Ishikawa (cell line): ENCODE measurements at regions not wholly inside any gene's neighbourhood (a gene's known extent, or its start where the extent isn't known, plus 50 kb on each side); places are given as distances from the start of the nearest gene placed in this dataset.

Experiments used
- CEBPB ChIP-seq: IDR thresholded peaks from 2 replicates; pipeline ENCODE4 v1.6.1; 2012
- CREB1 ChIP-seq: IDR thresholded peaks from 2 replicates; pipeline ENCODE4 v1.6.1; 2012; ENCODE audit warnings: low read depth
- EGR1 ChIP-seq: IDR thresholded peaks from 2 replicates; pipeline ENCODE4 v1.6.1; 2012
- EP300 ChIP-seq: IDR thresholded peaks from 2 replicates; pipeline ENCODE4 v1.6.1; 2012; ENCODE audit warnings: borderline replicate concordance
- FOXM1 ChIP-seq: IDR thresholded peaks from 2 replicates; pipeline ENCODE4 v1.6.1; 2012; ENCODE audit warnings: low read depth, borderline replicate concordance
- NFIC ChIP-seq: IDR thresholded peaks from 2 replicates; pipeline ENCODE4 v1.6.1; 2012
- RAD21 ChIP-seq: IDR thresholded peaks from 2 replicates; pipeline ENCODE4 v1.6.1; 2012; ENCODE audit warnings: low read depth
- REST ChIP-seq: IDR thresholded peaks from 2 replicates; pipeline ENCODE4 v1.6.1; 2012; ENCODE audit warnings: low read depth, mild to moderate bottlenecking
- TAF1 ChIP-seq: IDR thresholded peaks from 2 replicates; pipeline ENCODE4 v1.6.1; 2012; ENCODE audit warnings: low read depth, mild to moderate bottlenecking
- TCF12 ChIP-seq: IDR thresholded peaks from 2 replicates; pipeline ENCODE4 v1.6.1; 2012; ENCODE audit warnings: low read depth
- TEAD4 ChIP-seq: IDR thresholded peaks from 2 replicates; pipeline ENCODE4 v1.6.1; 2012
- USF1 ChIP-seq: IDR thresholded peaks from 2 replicates; pipeline ENCODE4 v1.6.1; 2012
- YY1 ChIP-seq: IDR thresholded peaks from 2 replicates; pipeline ENCODE4 v1.6.1; 2012; ENCODE audit warnings: low read depth
- ZBTB7A ChIP-seq: IDR thresholded peaks from 2 replicates; pipeline ENCODE4 v1.6.1; 2012; ENCODE audit warnings: low read depth
- TF ChIP-seq, protein P1 (sequence below): IDR thresholded peaks from 2 replicates; pipeline ENCODE4 v1.6.1; 2012

GRCh38 chr10:53161231-53161630 lies 388.6 kb upstream of the MBL2 start:
- TF ChIP-seq REST: no peak
- TF ChIP-seq EGR1: no peak
- TF ChIP-seq USF1: no peak
- TF ChIP-seq TEAD4: no peak
- TF ChIP-seq EP300: no peak
- TF ChIP-seq CEBPB: no peak
- no peak for TF ChIP-seq RAD21
- no peak for TF ChIP-seq FOXM1
- TF ChIP-seq TCF12: no peak
- no peak for TF ChIP-seq CREB1
- TF ChIP-seq, protein P1, sequence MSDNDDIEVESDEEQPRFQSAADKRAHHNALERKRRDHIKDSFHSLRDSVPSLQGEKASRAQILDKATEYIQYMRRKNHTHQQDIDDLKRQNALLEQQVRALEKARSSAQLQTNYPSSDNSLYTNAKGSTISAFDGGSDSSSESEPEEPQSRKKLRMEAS: no peak
- no peak for TF ChIP-seq TAF1
- no peak for TF ChIP-seq YY1
- TF ChIP-seq ZBTB7A: no peak
- TF ChIP-seq NFIC: no peak

DNA sequence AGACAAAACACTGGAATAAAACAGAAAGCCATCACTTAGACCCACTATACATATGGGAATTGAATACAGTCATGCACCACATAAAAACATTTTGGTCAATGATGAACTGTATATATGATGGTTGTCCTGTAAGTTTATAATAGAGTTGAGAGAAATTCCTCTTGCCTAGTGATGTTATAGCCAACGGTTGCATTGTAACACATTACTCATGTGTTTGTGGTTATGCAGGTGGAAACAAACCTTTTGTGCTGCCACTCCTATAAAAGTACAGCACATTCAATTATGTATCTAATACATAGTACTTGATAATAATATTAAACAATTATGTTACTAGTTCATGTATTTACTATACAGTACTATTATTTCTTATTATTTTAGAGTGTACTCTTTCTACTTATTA lies 381.2 kb upstream of the MBL2 start:
- no peak for TF ChIP-seq EP300
- TF ChIP-seq REST: no peak
- TF ChIP-seq USF1: no peak
- no peak for TF ChIP-seq TAF1
- TF ChIP-seq TCF12: no peak
- no peak for TF ChIP-seq NFIC
- no peak for TF ChIP-seq YY1
- no peak for TF ChIP-seq ZBTB7A
- TF ChIP-seq TEAD4: no peak
- TF ChIP-seq, protein P1: no peak
- TF ChIP-seq RAD21: no peak

- TF ChIP-seq EGR1 (no peak), YY1 (no peak), CEBPB (no peak), EP300 (no peak), RAD21 (no peak), FOXM1 (no peak), TAF1 (no peak), TCF12 (no peak), ZBTB7A (no peak), CREB1 (no peak)
- TF ChIP-seq, protein P1: no peak
Measured at GRCh38 chr10:53140506-53140905, 367.9 kb upstream of the MBL2 start.

DNA sequence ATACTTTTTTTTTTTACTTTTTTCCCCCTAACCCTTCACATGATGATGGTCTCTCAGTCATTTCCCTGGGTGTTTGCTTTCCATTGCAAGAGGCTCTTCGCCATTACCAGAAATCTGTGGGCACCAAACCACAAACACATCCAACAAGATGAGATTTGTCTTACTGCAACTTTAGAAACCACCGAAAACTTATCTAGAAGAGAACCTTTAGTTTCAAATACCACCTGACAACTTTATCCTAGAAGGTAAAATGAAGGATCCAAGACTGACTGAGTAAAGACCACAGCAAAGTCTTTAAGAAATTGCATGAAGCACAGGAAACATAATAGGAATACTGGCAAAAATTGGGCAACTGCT lies 363.3 kb upstream of the MBL2 start:
- no peak for TF ChIP-seq TEAD4
- TF ChIP-seq RAD21: no peak
- no peak for TF ChIP-seq FOXM1
- TF ChIP-seq, protein P1: no peak

GRCh38 chr10:53135213-53135896 lies 362.8 kb upstream of the MBL2 start:
- TF ChIP-seq NFIC (no peak), TCF12 (no peak), REST (no peak), TEAD4 (no peak), YY1 (no peak), EGR1 (no peak), CEBPB (no peak), USF1 (no peak), CREB1 (no peak), EP300 (no peak), RAD21 (no peak), TAF1 (no peak), ZBTB7A (no peak), FOXM1 (no peak)
- TF ChIP-seq, protein P1: no peak
